HUES64 (cell line): ENCODE measurements at regions not wholly inside any gene's neighbourhood (a gene's known extent, or its start where the extent isn't known, plus 50 kb on each side); places are given as distances from the start of the nearest gene placed in this dataset.

Experiments used
- H3K27ac ChIP-seq: 2 replicates; pipeline ENCODE4 v1.7.0; 2013; ENCODE audit warnings: low read depth, low read length, inconsistent platforms
- H3K27me3 ChIP-seq: 2 replicates; pipeline ENCODE4 v1.6.1; 2013; ENCODE audit warnings: mild to moderate bottlenecking, low read length; ENCODE audit not compliant: insufficient read depth
- H3K36me3 ChIP-seq: 2 replicates; pipeline ENCODE4 v1.6.1; 2013; ENCODE audit warnings: mild to moderate bottlenecking, low read length; ENCODE audit not compliant: insufficient read depth
- H3K4me1 ChIP-seq: 2 replicates; pipeline ENCODE4 v1.6.1; 2013; ENCODE audit warnings: mild to moderate bottlenecking, low read length, moderate library complexity; ENCODE audit not compliant: insufficient read depth
- H3K4me3 ChIP-seq: 2 replicates; pipeline ENCODE4 v1.5.1; 2013; ENCODE audit warnings: mild to moderate bottlenecking, low read length, moderate library complexity
- H3K9ac ChIP-seq: 2 replicates; pipeline ENCODE4 v1.6.1; 2013; ENCODE audit warnings: mild to moderate bottlenecking, low read depth, low read length
- H3K9me3 ChIP-seq: 2 replicates; pipeline ENCODE4 v1.6.1; 2013; ENCODE audit warnings: low read depth, low read length; ENCODE audit not compliant: insufficient read depth
- WGBS: fragments of 150-250, 120-280 bp; methylation state at CpG from one replicate; pipeline ENCODE4 v1.1.7; 2013; ENCODE audit warnings: missing lambda C conversion rate; 5-methylcytosine and 5-hydroxymethylcytosine counted together

- Histone ChIP-seq H3K4me1 (peaks cover 5% of the 10 kb centered on the region; the same call in 1 of the 2 replicates), H3K9me3 (no peaks in the 10 kb centered on the region), H3K4me3 (no peak overlapping the region), H3K27me3 (no peaks in the 10 kb centered on the region), H3K27ac (no peak overlapping the region), H3K9ac (no peak overlapping the region), H3K36me3 (no peaks in the 10 kb centered on the region)
- WGBS: 85% methylated on average over 10 of the region's 11 CpGs
Observed at GRCh38 chr9:89837162-89837933, 232.5 kb downstream of the GADD45G start.

GRCh38 chr9:89837934-89838310, 233.1 kb downstream of the GADD45G start:
- no peak overlapping the region for H3K4me3 ChIP-seq
- H3K9ac ChIP-seq: no peak overlapping the region
- no peak overlapping the region for H3K27ac ChIP-seq
- no peaks in the 10 kb centered on the region for H3K36me3 ChIP-seq
- WGBS: 92% methylated on average over 5 of the region's 5 CpGs
- no peaks in the 10 kb centered on the region for H3K27me3 ChIP-seq
- no peaks in the 10 kb centered on the region for H3K9me3 ChIP-seq
- peaks cover 5% of the 10 kb centered on the region; the same call in 1 of the 2 replicates for H3K4me1 ChIP-seq

GRCh38 chr9:89838621-89839020, 233.8 kb downstream of the GADD45G start:
- no peaks in the 10 kb centered on the region for H3K36me3 ChIP-seq
- no peak overlapping the region for H3K9ac ChIP-seq
- H3K4me3 ChIP-seq: no peak overlapping the region
- no peaks in the 10 kb centered on the region for H3K9me3 ChIP-seq
- no peak overlapping the region for H3K27ac ChIP-seq
- WGBS: 92% methylated on average over 6 of the region's 6 CpGs
- peaks cover 5% of the 10 kb centered on the region; the same call in 1 of the 2 replicates for H3K4me1 ChIP-seq
- H3K27me3 ChIP-seq: no peaks in the 10 kb centered on the region

GRCh38 chr9:89839449-89839848, 234.6 kb downstream of the GADD45G start:
- whole genome bisulfite sequencing: 83% methylated on average over 4 of the region's 4 CpGs
- Histone ChIP-seq H3K4me1 (peaks cover 5% of the 10 kb centered on the region; the same call in 1 of the 2 replicates), H3K4me3 (no peak overlapping the region), H3K27ac (no peak overlapping the region), H3K9ac (no peak overlapping the region), H3K36me3 (no peaks in the 10 kb centered on the region), H3K9me3 (no peaks in the 10 kb centered on the region), H3K27me3 (no peaks in the 10 kb centered on the region)

- Histone ChIP-seq H3K4me3 (no peak overlapping the region), H3K9me3 (no peaks in the 10 kb centered on the region), H3K36me3 (no peaks in the 10 kb centered on the region), H3K4me1 (peaks cover 5% of the 10 kb centered on the region; the same call in 1 of the 2 replicates), H3K9ac (no peak overlapping the region), H3K27ac (no peak overlapping the region), H3K27me3 (no peaks in the 10 kb centered on the region)
- WGBS: 80% methylated on average over 7 of the region's 7 CpGs
Observed at GRCh38 chr9:89839952-89840351, 235.1 kb downstream of the GADD45G start.

- H3K9me3 ChIP-seq: no peaks in the 10 kb centered on the region
- no peak overlapping the region for H3K27ac ChIP-seq
- H3K36me3 ChIP-seq: no peaks in the 10 kb centered on the region
- no peak overlapping the region for H3K9ac ChIP-seq
- WGBS: 85% methylated on average over 5 of the region's 5 CpGs
- peaks cover 5% of the 10 kb centered on the region; the same call in 1 of the 2 replicates for H3K4me1 ChIP-seq
- H3K4me3 ChIP-seq: no peak overlapping the region
- no peaks in the 10 kb centered on the region for H3K27me3 ChIP-seq
Observed at GRCh38 chr9:89841456-89841855, 236.6 kb downstream of the GADD45G start.

GRCh38 chr9:89842267-89842768, 237.5 kb downstream of the GADD45G start:
- H3K9ac ChIP-seq: no peak overlapping the region
- H3K36me3 ChIP-seq: no peaks in the 10 kb centered on the region
- peaks cover 5% of the 10 kb centered on the region; the same call in 1 of the 2 replicates for H3K4me1 ChIP-seq
- H3K27ac ChIP-seq: no peak overlapping the region
- no peak overlapping the region for H3K4me3 ChIP-seq
- H3K27me3 ChIP-seq: no peaks in the 10 kb centered on the region
- H3K9me3 ChIP-seq: no peaks in the 10 kb centered on the region
- 94% methylated on average over 8 of the region's 8 CpGs for WGBS

- Histone ChIP-seq H3K36me3 (no peaks in the 10 kb centered on the region), H3K9ac (no peak overlapping the region), H3K4me1 (no peaks in the 10 kb centered on the region), H3K4me3 (no peak overlapping the region), H3K9me3 (no peaks in the 10 kb centered on the region), H3K27ac (no peak overlapping the region), H3K27me3 (no peaks in the 10 kb centered on the region)
- WGBS: 94% methylated on average over 4 of the region's 5 CpGs
Observed at GRCh38 chr9:89843074-89843473, 238.3 kb downstream of the GADD45G start.

GRCh38 chr9:89843591-89843990, 238.8 kb downstream of the GADD45G start:
- H3K4me3 ChIP-seq: no peak overlapping the region
- WGBS: 85% methylated on average over 3 of the region's 3 CpGs
- H3K9me3 ChIP-seq: no peaks in the 10 kb centered on the region
- H3K4me1 ChIP-seq: no peaks in the 10 kb centered on the region
- H3K36me3 ChIP-seq: no peaks in the 10 kb centered on the region
- H3K9ac ChIP-seq: no peak overlapping the region
- no peak overlapping the region for H3K27ac ChIP-seq
- no peaks in the 10 kb centered on the region for H3K27me3 ChIP-seq

- H3K27me3 ChIP-seq: no peaks in the 10 kb centered on the region
- H3K4me1 ChIP-seq: no peaks in the 10 kb centered on the region
- H3K27ac ChIP-seq: no peak overlapping the region
- H3K9me3 ChIP-seq: no peaks in the 10 kb centered on the region
- 96% methylated on average over 5 of the region's 5 CpGs for WGBS
- no peaks in the 10 kb centered on the region for H3K36me3 ChIP-seq
- H3K9ac ChIP-seq: no peak overlapping the region
- no peak overlapping the region for H3K4me3 ChIP-seq
Observed at GRCh38 chr9:89844075-89844474, 239.3 kb downstream of the GADD45G start.

- Histone ChIP-seq H3K9ac (no peak overlapping the region), H3K27me3 (no peaks in the 10 kb centered on the region), H3K27ac (no peak overlapping the region), H3K9me3 (no peaks in the 10 kb centered on the region), H3K36me3 (no peaks in the 10 kb centered on the region), H3K4me3 (no peak overlapping the region), H3K4me1 (no peaks in the 10 kb centered on the region)
- WGBS: 97% methylated on average over 6 of the region's 6 CpGs
Observed at GRCh38 chr9:89844535-89844934, 239.7 kb downstream of the GADD45G start.
